ENCODE measurements at regions not wholly inside any gene's neighbourhood (a gene's known extent, or its start where the extent isn't known, plus 50 kb on each side); places are given as distances from the start of the nearest gene placed in this dataset.

DNA sequence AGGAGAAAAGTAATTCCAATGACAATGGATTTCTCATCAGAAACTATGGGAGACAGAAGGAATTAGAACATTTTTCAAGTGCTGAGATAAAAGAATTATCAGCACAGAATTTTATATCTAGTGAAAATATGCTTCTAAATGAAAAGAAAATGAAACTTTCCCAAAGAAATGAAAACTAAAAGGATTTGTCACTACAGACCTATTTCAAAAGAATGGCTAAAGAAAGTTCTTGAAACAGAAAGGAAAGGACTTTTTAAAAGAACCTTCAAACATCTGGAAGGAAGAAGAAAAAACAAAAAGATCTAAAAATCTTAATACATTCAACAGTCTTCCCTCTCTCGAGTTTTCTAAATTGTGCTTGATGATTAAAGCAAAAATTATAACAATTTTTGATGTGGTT is 255.4 kb downstream of the FAM76B start:
- H3K4me3 ChIP-seq (ENCODE audit: low read depth, low read length), result no peak overlapping the region
- TF ChIP-seq, protein P1, sequence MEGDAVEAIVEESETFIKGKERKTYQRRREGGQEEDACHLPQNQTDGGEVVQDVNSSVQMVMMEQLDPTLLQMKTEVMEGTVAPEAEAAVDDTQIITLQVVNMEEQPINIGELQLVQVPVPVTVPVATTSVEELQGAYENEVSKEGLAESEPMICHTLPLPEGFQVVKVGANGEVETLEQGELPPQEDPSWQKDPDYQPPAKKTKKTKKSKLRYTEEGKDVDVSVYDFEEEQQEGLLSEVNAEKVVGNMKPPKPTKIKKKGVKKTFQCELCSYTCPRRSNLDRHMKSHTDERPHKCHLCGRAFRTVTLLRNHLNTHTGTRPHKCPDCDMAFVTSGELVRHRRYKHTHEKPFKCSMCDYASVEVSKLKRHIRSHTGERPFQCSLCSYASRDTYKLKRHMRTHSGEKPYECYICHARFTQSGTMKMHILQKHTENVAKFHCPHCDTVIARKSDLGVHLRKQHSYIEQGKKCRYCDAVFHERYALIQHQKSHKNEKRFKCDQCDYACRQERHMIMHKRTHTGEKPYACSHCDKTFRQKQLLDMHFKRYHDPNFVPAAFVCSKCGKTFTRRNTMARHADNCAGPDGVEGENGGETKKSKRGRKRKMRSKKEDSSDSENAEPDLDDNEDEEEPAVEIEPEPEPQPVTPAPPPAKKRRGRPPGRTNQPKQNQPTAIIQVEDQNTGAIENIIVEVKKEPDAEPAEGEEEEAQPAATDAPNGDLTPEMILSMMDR (IDR thresholded peaks at IDR 0.05; ENCODE audit: borderline replicate concordance, insufficient read depth, low read depth, low read length), result no peak

DNA sequence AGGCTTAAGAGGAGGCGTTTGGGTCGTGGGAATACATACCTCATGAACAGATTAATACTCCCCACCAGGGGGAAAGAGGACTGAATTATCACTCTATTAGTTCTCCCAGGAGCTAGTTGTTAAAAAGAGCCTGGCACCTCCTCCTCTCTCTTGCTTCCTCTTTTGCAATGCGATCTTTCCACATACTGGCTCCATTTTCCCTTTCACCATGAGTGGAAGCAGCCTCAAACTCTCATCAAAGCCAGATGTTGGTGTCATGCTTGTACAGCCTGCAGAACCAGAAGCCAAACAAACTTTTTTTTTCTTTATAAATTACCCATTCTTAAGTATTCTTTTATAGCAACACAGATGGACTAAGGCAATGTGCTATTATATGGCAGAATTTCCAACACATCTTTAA is 258.5 kb downstream of the FAM76B start:
- TF ChIP-seq, protein P1 (IDR thresholded peaks at IDR 0.05; ENCODE audit: borderline replicate concordance, insufficient read depth, low read depth, low read length), result no peak

DNA sequence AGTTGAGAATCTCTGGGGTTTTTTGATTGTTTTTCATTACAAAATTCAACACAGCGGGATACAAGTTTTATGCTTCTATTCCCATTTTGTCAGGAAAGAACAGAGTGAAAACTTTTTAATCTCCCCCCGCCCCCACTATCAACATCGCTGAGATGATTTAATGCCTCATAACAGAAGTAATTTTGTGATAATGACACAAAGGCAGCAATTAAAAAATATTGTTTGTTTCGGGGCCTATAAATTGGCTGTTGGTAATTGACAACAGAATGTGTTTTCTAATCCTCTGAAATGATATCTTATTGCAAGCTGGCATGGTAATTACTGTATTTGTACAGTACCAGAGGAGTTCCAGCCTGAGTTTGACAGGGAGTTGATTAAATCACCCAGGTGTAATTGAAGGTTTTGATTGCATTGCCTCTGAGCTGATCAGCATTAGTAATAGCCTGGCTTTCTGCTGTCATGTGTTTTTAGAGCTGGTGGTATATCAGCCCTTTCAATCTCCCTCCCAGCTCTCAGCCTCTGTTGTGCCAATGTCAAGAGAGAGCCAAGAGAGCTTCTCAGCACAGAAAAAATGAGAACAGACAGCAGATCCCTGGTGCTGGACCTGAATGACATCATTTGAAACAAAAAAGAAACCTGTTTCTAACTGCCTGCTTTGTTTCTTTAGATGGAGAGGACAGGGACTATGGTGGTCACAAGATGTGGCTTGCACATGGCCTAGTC is 265.1 kb downstream of the FAM76B start:
- H3K4me3 ChIP-seq (ENCODE audit: low read depth, low read length), result no peak overlapping the region
- TF ChIP-seq, protein P1 (IDR thresholded peaks at IDR 0.05; ENCODE audit: borderline replicate concordance, insufficient read depth, low read depth, low read length), result no peak

More for the DNA sequence above, 258.5 kb downstream of the FAM76B start:
- no peak overlapping the region for H3K4me3 ChIP-seq (ENCODE audit: low read depth, low read length)

DNA sequence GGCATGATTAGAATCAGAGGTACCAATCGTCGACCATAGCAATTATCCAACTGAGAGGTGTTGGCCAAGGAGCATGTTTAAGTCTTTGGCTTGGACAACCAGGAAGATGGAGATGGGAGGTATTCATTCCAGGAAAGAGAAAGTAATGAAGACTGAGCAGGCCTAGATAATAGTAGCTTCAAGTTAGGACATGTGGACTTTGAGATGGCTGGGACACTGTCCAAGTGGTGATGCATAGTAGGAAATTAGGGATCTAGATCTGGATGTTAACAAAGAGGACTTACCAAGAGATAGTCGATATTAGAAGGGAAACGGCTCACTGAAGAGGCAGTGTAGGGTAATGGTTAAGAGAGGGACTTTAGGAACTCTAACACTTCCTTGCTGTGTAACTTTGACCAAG is 266.7 kb downstream of the FAM76B start:
- no peak overlapping the region for H3K4me3 ChIP-seq (ENCODE audit: low read depth, low read length)
- TF ChIP-seq, protein P1 (IDR thresholded peaks at IDR 0.05; ENCODE audit: borderline replicate concordance, insufficient read depth, low read depth, low read length), result no peak

DNA sequence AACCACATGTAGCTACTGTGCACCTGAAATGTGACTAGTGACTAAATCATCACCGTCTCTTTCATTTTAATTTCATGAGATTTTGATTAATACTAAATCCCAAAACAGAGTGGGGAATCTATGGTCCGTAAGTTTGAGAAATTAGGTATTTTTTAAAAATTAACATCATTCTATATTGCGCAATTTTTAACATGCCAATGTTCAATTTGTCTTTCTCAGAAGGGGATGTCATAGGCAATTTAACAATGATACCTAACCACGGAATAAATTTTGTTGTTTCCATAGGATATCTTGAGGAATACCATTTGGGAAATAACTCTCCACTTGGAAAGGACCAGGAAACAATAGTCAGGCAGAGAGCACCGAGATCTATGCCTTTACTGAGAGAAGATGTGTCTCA is 267.7 kb downstream of the FAM76B start:
- H3K4me3 ChIP-seq (ENCODE audit: low read depth, low read length), result no peak overlapping the region
- TF ChIP-seq, protein P1 (IDR thresholded peaks at IDR 0.05; ENCODE audit: borderline replicate concordance, insufficient read depth, low read depth, low read length), result no peak

DNA sequence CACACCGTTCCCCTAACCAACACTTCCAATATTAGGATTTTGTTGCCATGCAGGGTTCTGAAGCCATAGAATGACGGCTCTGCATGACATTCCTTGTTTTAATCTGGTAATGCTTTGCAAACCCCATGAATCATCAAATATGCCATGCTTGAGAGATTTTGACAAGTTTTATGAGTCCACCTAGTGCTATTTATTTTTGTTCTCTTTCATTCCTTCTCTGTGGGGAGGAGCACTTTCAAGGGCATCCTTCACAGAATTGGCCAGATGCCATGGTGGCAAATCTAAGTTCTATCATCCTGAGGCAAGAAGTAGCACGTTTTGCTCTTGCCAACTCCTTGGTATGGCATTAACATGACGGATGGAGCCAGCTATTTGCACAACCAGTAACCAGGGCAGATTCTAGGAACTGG is 268.4 kb downstream of the FAM76B start:
- TF ChIP-seq, protein P1 (IDR thresholded peaks at IDR 0.05; ENCODE audit: borderline replicate concordance, insufficient read depth, low read depth, low read length), result no peak

More for the DNA sequence above, 268.4 kb downstream of the FAM76B start:
- no peak overlapping the region for H3K4me3 ChIP-seq (ENCODE audit: low read depth, low read length)

Data from GM12875 (cell line).